Suppressor macrophage treated with lipopolysaccharide for 1 hour (primary cell): ENCODE measurements at regions not wholly inside any gene's neighbourhood (a gene's known extent, or its start where the extent isn't known, plus 50 kb on each side); places are given as distances from the start of the nearest gene placed in this dataset.
"Not testable (repeated sequence)": the region's sequence is repeated elsewhere in the genome, so short reads cannot be mapped to it uniquely, and the experiment has no call there.

ENCODE experiments used
- DNase-seq, 3 donors: peaks; one replicate each; pipeline ENCODE4 v3.0.0-alpha.2; 2020 to 2022

DNA sequence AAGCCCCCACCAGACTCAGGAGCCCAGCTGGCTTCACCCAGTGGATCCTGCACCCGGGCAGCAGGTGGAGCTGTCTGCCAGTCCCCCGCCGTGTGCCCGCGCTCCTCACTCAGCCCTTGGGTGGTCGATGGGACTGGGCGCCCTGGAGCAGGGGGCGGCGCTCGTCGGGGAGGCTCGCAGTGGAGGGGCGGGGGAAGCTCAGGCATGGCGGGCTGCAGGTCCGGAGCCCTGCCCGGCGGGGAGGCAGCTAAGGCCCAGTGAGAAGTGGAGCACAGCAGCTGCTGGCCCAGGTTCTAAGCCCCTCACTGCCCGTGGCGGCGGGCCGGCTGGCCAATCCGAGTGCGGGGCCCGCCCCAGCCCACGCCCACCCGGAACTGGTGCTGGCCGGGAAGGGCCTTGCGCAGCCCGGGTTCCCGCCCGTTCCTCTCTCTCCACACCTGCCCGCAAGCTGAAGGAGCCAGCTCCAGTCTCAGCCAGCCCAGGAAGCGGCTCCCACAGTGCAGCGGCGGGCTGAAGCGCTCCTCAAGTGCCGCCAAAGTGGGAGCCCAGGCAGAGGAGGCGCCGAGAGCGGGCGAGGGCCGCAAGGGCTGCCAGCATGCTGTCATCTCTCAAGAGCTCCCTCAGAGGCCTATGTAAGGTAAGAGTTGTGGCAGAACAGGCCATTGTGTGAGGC lies 1307.8 kb upstream of the TMEFF2 start:
- no peak for DNase-seq

DNA sequence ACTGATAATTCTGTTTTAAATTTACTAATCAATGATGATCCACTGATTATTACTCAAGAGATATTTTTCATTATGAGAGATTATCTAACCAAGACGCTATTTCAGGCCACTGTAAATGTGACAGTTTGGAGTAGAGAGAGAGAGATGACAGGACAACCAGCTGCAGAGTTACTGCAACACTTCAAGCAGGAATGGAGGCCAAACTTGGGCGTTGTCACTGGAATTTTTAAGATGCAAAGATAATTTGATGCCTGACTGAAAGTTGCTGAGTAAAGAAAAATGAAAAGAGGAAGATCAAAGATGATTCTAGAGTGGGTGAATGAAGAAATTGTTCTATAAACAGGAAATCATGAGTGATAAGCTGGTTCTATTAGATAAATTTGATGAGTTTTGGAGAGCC lies 1302.1 kb upstream of the TMEFF2 start:
- no peak for DNase-seq

DNA sequence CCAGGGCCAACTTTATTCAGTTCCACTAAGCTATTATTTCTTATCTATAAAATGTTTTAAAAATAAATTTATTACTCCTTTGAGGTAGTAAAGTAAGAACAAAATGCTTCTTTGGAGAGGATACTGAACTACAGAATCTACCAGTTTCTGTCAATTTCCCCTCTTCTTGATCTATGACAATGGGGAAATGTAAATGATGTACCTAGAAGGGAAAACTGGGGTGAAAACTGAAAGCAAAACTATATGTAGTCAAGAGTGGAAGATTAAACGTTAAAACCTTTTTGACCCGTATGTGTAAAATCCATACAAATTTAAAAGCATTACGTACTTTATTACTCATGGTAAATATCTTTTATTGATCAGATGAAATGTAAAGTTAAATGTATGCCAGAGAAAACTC lies 1287.8 kb upstream of the TMEFF2 start:
- no peak for DNase-seq

DNA sequence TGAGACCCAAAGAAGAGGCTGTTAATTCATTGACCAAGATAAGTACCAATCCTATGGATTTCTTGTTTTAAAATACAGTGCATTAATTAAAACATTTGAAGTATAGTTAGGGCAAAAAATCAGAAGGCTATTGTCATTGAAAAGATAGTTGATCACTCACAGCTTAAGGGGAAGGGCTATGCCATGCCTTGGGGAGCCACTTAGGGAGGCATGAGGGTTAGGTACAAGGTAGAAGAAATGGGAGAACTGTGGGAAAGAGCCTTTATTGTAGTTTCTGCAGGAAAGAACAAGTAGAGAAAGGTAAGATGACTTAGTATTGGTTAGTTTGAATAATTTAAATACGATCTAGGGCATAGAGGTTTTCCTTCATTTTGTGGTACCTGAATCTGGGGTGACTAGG lies 1285.5 kb upstream of the TMEFF2 start:
- DNase-seq = no peak

DNA sequence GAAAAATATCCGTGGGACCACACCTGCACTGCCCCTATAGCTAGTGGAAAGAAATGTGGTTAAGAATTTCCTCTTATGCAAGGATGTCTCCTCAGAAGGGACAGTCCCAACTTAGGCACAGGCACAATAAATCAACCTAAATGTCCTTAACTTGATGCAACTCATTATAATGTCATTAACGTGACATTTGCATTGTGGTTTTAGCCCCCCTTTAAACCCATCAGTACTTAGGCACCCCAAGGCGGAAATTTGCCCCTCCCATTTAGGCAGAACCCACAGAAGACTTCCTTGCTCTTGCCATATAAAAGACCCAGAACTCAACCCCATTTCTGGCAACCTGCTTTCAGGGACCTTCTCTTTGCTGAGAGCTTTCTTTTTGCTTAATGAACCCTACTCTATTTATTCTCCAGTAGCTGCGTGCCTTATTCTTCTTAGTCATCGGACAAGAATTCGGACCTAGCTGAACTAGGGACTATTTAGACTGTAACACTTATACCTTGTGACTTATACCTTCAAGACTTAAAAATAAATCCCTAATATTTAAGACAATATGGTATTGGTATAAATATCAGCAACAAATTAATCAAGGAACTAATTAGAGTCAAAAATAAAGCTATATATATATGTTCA lies 1281.6 kb upstream of the TMEFF2 start:
- no peak for DNase-seq

DNA sequence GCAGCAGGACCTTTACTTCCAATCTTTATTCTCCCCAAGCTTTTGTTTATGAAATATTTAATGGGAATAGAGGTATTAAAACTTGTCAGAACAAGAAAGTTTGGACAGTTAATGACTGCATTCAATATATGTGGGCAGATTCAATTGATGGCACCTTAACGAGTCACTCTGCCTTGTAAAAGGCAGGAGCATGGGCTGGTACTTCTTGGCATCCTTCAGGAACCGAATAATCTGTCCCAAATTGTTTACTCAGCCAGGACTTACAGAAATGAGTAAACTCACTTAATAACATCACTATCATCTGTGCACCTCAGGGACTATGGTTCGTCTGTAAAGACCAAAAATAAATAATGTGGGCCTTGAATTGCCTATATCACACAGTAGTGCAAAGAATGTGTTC lies 1280.3 kb upstream of the TMEFF2 start:
- DNase-seq = no peak

DNA sequence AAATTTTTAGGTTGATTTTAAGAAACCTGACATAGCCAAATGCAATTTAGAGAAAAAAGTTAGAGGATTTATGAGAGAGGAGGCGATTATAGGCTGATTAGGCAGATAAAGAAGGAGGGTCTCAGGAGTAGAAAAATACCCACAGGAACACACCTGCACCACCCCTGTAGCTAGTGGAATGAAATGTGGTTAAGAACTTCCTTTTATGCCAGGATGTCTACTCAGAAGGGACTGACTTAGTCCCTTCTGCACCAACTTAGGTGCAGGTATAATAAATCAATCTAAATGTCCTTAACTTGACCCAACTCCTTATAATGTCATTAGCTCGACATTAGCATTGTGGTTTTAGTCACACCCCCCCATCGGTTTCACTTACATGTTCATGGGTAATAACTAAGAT lies 1274.5 kb upstream of the TMEFF2 start:
- DNase-seq = no peak

DNA sequence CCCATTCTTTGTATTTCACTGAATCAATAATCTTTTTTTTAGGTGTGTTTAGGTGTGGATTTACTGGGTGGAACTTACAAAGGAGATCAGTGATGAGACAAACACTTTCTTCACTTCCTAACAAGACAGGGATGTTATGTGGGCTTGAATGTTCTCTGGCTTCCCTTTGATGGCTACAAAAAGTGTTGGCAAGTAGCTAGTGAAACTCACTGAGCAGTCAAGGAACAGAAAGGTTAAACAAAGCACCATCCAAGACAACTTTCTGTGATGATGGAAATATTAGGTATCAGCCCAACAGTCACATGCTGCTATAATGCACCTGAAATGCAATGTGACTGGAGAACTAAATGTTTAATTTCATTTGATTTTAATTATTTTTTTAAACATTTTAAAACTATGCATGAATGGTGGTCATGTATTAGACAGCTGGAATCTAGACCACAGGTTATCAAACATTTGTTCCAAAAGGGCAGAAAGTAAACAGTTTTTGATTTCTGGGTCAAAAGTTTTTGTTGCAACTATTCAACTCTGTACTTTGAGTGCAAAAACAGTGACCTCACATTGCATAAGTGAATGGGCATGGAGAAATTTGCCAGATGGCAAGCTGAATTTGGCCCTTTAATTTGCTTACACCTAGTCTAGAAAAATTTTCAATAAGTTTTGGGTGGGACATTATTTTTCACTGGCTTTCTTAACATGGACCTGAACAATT lies 1272.7 kb upstream of the TMEFF2 start:
- DNase-seq = no peak

DNA sequence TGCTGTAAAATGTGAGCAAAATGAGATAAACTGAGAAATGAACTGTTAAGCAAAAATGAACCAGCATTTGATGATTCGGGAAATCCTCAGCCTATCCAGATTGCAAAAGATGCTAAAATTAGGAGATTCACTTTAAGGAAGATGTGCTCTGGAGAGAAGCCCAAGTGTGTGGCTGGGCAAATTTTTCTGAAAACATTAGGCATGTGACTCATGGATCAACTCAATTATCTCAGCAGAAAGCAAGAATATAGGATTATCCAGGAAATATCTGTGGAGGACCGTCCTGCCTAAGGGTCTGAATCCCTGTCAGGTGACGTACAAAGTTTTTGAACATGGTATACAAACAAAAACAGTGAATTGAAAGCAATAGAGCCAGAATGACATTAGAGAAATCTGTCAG lies 1268.3 kb upstream of the TMEFF2 start:
- DNase-seq = no peak

DNA sequence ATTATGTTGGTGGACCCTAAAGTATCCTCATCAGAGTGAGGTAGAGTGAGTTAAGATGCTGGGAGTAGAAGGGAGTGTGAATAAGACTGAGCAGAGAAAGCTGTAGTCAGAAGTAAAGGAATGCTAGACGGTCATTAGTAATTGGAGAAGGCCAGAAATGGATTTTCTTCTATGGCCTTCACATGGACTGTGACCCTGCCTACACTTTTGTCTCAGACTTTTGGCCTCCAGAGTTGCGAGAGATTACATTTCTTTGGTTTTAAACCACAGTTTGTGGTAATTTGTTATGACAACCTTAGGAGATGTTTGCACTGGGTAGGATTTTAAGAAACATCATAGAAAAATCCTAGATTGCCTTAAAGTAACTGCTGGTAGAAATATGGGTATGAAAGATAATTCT lies 1267.7 kb upstream of the TMEFF2 start:
- no peak for DNase-seq

DNA sequence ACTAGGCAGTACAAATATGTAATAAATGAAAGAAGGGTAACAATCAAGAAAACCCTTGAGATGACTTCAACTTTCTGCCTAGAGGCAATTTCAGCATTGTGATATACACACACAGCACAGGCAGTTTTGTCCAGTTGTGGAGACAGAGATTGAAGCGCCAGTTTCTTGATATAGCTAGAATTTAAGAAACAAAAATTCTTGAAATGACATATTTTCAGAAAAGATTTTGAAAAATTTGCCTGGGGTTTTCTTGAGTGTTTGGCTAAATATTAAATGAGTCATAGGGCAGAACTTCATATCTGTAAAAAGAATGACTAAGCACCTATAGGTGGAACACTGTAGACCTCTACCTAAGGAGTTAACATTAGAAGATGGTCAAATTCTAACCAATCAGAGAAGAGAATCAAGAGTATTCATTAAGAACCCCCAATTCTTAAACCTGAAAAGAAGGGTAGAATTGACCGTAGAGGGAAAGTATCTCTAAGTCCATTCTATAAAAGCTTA lies 1266.8 kb upstream of the TMEFF2 start:
- DNase-seq = no peak

DNA sequence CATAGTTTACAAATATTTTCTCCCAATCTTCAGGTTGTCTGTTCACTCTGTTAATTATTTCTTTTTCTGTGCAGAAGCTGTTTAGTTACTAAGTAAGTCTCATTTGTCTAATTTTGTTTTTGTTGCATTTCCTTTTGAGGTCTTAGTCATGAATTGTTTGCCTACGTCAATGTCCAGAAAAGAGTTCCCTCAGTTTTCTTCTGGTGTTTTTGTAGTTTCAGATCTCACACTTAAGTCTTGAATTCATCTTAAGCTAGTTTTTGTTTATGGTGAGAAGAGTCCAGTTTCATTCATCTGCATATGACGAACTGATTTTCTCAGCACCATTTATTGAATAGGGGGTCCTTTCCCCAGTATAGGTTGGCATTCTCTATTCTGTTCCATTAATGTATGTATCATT lies 1252.2 kb upstream of the TMEFF2 start:
- no peak for DNase-seq

DNA sequence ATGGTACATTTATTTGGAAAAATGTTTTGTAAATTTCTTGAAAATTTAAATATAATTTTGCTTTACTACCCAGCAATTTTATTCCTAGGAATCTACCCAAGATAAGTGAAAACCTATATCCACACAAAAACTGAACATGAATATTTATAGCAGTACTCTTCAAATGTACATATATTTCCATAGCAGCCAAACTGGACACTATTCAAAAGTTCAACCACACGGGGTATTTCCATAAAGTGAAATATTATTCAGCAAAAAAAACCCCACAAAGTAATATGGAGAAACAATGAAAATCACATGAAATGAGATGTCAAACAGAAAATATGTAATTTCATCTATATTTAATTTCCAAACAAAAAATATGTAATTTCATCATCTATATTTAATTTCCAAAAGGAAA lies 1247.6 kb upstream of the TMEFF2 start:
- DNase-seq = no peak

DNA sequence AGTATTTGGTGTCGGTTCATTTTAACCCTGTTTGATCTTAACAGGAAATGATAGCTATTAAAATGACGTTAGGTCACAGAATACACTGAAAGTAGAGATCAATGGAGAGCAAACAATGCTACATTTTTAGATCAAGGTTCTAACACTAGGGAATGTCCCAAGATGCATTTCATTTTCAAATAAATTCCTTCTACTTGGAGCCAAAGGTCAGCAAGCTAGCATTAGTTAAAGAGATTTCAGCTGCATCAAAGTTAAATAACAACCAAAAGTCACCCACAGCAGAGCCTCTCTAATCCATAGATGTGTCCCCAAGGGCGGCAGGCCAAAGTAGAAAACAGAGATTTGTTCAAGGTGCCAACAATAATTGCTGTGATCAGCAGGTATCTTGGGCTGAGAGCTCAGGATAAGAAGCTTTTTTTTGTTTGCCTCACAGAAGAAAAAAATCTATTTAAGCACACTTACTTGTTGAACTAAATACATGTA lies 1233.6 kb upstream of the TMEFF2 start:
- DNase-seq = no peak

DNA sequence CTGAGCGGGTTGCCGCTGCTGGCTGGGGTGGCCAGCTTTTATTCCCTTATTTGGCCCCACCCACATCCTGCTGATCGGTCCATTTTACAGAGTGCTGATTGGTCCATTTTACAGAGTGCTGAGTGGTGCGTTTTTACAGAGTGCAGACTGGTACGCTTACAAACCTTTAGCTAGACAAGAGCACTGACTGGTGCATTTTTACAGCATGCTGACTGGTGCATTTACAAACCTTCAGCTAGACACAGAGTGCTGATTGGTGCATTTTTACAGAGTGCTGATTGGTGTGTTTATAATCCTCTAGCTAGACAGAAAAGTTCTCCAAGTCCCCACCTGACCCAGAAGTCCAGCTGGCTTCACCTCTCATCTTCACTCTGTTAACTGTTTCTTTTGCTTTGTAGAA lies 1217.6 kb upstream of the TMEFF2 start:
- not testable (repeated sequence) for DNase-seq

DNA sequence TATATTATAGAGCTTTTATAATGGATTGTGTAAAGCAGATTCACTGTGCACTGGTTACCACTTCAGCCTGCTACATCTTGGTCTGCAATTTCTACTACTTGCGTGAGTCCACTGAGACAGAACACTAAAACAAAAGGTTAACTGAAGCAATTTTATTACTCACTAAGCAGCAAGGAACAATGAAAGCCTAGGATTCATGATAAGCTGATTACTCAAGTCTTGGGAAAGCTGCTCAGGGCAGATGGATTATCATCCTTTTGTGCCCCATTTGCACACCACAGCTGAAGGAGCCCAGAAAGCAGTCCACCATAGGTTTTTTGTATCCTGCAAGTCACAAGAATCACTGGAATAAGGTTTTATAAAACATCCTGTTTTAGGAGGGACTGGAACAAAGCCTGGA lies 1215.2 kb upstream of the TMEFF2 start:
- DNase-seq = no peak

DNA sequence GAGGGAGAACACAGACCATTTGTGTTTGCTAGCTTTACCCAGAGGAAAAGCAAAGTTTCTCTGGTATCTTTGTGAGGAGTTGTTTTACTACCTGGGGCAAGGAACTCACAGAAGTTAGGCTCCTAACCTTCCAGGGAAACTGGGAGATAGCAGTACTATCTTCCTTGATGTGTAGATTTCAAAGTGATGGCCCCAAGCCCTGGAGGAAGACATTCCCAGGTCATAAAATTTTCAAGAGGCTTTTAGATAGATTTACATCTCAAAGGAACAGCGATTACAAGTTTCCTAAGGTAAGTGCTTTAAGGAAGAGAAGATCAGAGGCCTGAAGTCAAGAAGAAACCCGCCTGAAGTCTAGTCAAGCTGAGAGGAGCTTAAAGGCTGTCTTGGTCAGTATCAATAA lies 1187.8 kb upstream of the TMEFF2 start:
- no peak for DNase-seq

DNA sequence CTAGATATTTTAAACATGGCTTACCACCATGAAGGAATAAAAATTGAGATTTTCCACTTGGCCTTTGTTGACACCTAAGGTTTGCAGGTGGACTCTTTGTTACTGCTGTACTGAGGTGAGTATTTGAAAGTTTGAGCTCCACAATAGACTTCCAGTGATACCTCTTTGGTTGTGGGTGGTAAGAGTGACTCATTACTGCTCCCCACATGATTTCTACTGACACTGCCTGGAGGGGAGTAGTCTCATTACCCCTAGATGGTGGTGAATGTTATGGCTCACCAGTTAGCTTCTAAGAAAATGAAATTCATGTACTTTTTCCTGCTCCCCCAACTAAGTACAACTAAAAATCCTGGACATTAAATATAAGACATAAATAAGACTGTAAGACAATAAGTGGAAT lies 1183.1 kb upstream of the TMEFF2 start:
- DNase-seq = no peak

DNA sequence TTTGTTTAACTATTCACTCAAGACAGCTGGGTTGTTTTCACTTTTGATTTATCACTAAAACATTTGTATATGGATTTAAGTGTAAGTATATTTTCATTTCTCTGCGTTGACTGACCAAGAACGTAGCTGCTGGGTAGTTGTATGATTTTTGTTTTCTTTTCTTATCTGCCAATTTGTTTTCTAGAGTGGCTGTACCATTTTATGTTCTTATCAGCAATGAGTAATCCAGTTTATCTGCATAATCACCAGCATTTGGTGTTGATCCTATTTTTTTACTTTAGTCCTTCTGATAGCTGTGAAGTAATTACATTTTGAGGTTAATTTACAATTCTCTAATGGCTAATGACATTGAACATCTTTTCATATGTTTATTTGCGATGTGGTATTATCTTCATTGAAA lies 1178.4 kb upstream of the TMEFF2 start:
- no peak for DNase-seq

DNA sequence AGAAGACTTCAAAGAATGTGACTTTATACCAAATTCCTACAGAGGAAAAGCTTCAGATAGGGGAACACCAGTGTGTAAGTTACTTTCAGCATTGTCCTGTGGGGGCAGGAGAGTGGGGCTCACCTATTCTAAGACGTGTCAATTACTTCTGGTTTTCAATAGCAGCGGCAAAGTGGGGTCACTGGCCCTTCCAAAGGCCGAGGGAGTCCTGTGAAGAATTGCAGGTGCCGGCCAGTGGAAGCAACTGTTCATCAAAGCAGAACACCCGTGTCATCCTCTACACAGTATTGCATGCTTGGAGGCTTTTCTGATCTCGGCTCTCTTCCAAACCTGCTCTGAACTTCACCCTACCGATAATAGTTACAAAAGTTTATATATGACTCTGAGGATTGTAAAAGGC lies 1176.5 kb upstream of the TMEFF2 start:
- DNase-seq = no peak

DNA sequence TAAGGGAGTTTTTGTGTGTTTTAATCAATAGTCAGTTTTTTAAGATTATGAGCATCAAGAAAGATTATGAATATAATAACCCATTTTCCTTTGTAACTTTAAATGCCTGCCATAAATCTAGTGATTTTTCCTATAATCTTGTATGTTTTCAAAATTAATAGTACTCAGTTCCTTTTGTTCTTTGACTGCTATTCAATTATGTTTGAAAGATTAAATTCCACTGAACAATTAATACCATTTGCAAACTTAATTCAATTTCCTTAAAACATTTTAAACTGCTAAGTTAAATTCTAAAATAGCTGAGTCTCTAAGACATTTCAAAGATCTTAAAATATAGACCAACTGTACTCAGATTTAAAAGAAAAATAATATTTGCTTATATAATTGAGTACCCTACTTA lies 1173.9 kb upstream of the TMEFF2 start:
- no peak for DNase-seq

DNA sequence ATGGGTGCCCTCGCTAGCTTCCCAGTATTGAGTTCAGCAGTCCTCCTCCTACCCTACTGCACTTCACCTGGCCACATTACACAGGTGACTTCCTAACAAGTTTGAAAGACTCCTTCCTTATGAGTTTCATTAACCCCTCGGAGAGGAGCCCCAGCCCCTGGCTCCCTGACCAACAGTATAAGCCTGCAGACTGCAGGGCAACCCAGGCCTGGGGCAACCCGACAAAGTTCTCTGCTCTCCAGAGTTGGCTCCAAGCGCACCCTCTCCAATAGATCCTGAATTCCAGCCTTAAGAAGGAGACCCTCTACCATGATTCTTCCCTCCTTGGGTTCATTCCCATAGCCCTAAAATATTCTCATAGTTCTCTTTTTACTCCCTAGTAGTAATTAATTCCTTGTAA lies 1162.8 kb upstream of the TMEFF2 start:
- no peak for DNase-seq

DNA sequence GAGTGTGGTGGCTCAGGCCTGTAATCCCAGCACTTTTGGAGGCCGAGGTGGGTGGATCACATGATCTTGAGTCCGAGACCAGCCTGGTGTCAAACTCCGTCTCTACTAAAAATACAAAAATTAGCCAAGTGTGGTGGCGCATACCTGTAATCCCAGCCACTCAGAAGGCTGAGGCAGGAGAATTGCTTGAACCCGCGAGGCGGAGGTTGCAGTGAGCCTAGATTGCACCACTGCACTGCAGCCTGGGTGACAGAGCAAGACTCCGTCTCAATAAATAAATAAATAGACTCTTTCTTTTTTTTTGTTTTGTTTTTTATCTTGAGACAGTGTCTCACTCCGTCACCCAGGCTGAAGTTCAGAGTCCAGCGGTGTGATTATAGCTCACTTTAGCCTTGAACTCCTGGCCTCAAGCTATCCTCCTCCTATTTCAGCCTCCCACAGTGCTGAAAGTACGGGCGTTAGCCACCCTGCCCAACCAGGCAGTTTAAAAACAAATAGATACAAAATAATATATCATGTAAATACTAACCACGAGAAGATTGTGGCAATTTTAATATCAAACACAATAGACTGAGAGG lies 1158.0 kb upstream of the TMEFF2 start:
- not testable (repeated sequence) for DNase-seq

DNA sequence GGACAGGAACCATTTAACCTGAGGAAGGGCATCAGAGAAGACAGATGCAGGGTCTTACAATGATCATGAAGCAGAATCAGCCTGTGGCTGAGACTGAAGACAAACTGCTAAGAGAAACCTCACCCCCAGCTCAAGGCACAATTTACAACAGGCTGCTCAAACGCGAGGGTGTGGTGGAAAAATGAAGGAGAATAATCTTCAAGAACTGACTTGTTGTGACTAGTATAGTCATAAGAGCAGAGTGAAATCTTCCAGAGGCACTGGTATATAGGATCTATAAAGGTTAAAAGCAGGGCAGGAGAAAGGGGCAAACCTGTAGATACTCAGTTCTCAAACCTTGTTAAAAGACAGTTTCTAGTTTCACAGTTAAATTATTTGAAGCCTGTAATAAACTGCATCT lies 1155.8 kb upstream of the TMEFF2 start:
- DNase-seq = no peak
